Esophagus (tissue), 2 donors: ENCODE measurements at regions not wholly inside any gene's neighbourhood (a gene's known extent, or its start where the extent isn't known, plus 50 kb on each side); places are given as distances from the start of the nearest gene placed in this dataset.

ENCODE experiments used
- H3K27ac ChIP-seq, 2 donors: one replicate each; pipeline ENCODE4 v1.5.1; 2013; ENCODE audit warnings: low read depth in 2 of 2, mild to moderate bottlenecking in 2 of 2, inconsistent platforms in 1 of 2, low read length in 1 of 2, moderate library complexity in 1 of 2
- H3K27me3 ChIP-seq, 2 donors: one replicate each; pipeline ENCODE4 v1.6.1; 2013; ENCODE audit warnings: low read length in 2 of 2, control low read depth in 1 of 2, mild to moderate bottlenecking in 1 of 2; ENCODE audit not compliant: insufficient read depth in 2 of 2, control insufficient read depth in 1 of 2
- H3K36me3 ChIP-seq, 2 donors: one replicate each; pipeline ENCODE4 v1.6.1; 2013; ENCODE audit warnings: low read length in 1 of 2; ENCODE audit not compliant: control insufficient read depth in 2 of 2, insufficient read depth in 2 of 2
- H3K4me1 ChIP-seq, 2 donors: one replicate each; pipeline ENCODE4 v1.6.1; 2013; ENCODE audit warnings: low read length in 1 of 2; ENCODE audit not compliant: control insufficient read depth in 2 of 2, insufficient read depth in 2 of 2
- H3K4me3 ChIP-seq, 2 donors: one replicate each; pipeline ENCODE4 v1.5.1; 2013; ENCODE audit warnings: low read length in 2 of 2, mild to moderate bottlenecking in 2 of 2, low read depth in 1 of 2, moderate library complexity in 1 of 2
- H3K9me3 ChIP-seq, 2 donors: one replicate each; pipeline ENCODE4 v1.6.1; 2013; ENCODE audit warnings: mild to moderate bottlenecking in 2 of 2, low read depth in 1 of 2, low read length in 1 of 2, moderate library complexity in 1 of 2; ENCODE audit not compliant: control insufficient read depth in 2 of 2, insufficient read depth in 1 of 2
- WGBS, 2 donors: extraction: QIAGEN DNeasy Blood & Tissue Kit; methylation state at CpG; one replicate each; pipeline ENCODE4 v1.1.7; 2013; 5-methylcytosine and 5-hydroxymethylcytosine counted together
- donor health status: healthy with polysubstance abuse.
- donor health status: Bipolar disorder and iron deficiency.

DNA sequence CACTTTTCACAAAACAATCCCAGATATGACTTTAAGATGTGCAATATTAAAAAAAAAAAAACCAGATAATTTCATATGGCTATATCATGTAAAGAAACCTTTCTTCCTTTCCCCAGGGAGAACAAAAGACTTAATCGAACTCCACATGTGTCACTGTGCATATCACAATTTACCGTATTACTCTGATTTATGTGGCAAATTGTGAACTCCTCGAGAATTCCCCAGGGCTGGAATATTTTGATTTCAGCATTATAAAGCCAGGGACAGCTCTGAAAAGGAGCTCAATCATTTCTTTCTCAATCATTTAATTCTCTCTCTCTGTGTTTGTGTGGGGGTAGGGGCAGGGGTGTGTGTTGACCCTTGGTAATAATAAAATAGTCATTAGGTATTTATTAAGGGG lies 165.8 kb downstream of the TDRD15 start:
- H3K36me3 ChIP-seq, result no peaks in the 10 kb centered on the region
- H3K4me3 ChIP-seq, result no peak overlapping the region
- no peaks in the 10 kb centered on the region for H3K9me3 ChIP-seq
- H3K4me1 ChIP-seq, result no peaks in the 10 kb centered on the region
- no peak overlapping the region for H3K27ac ChIP-seq
- H3K27me3 ChIP-seq, result no peaks in the 10 kb centered on the region
- 51 to 56% methylated on average over 3 of the region's 3 CpGs for WGBS, 2 donors

GRCh38 chr2:21289989-21290388 lies 166.2 kb downstream of the TDRD15 start:
- Histone ChIP-seq H3K27ac (no peak overlapping the region), H3K36me3 (no peaks in the 10 kb centered on the region), H3K9me3 (no peaks in the 10 kb centered on the region), H3K4me1 (no peaks in the 10 kb centered on the region), H3K27me3 (no peaks in the 10 kb centered on the region), H3K4me3 (no peak overlapping the region)
- WGBS, 2 donors, result 57 to 63% methylated on average over 3 of the region's 3 CpGs

DNA sequence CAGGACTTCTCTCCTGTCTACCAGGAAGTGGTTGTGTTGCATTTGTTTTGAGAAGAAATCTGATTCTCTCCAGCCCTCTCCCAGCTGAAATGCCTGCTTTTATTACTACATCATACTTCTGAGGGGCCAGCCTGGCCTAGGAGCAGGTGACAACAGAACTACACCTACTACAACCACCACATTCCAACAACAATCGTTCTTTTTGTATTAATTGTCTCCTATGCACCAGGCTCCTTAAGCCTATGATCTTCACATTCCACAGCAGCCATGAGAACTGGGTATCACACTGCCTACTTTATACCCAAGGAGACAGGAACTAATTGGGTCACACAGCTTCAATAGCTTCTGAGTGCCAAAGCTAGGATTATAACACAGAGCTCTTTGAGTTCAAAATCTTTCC lies 167.7 kb downstream of the TDRD15 start:
- WGBS, 2 donors, result 73 to 78% methylated on average over 1 of the region's 1 CpG
- H3K36me3 ChIP-seq, result no peaks in the 10 kb centered on the region

DNA sequence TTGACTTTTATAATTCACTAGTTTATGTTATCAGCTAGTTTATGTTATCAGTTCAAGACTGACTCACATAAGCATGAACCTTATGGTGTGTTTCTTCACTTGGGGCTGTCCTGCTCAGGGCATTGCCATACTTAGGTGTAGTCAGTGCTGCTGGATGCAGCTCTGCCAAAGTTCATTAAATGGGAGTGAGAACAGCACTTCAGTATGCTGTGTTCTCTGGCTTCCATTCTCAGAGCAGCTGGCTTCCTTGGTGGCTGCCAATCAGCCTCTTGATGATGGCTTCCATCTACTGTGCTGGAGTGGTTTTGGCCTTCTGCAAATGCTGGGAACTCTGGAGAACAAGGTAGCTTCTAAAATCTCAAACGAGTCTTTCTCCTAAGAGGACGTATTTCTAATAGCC lies 170.7 kb downstream of the TDRD15 start:
- Histone ChIP-seq H3K9me3 (no peaks in the 10 kb centered on the region), H3K36me3 (no peaks in the 10 kb centered on the region), H3K27me3 (no peaks in the 10 kb centered on the region), H3K4me3 (no peak overlapping the region), H3K27ac (no peak overlapping the region), H3K4me1 (no peaks in the 10 kb centered on the region)
- WGBS, 2 donors, result 84 to 87% methylated on average over 2 of the region's 2 CpGs

More for the DNA sequence above, 167.7 kb downstream of the TDRD15 start:
- Histone ChIP-seq H3K4me1 (no peaks in the 10 kb centered on the region), H3K27ac (no peak overlapping the region), H3K9me3 (no peaks in the 10 kb centered on the region), H3K27me3 (no peaks in the 10 kb centered on the region), H3K4me3 (no peak overlapping the region)

DNA sequence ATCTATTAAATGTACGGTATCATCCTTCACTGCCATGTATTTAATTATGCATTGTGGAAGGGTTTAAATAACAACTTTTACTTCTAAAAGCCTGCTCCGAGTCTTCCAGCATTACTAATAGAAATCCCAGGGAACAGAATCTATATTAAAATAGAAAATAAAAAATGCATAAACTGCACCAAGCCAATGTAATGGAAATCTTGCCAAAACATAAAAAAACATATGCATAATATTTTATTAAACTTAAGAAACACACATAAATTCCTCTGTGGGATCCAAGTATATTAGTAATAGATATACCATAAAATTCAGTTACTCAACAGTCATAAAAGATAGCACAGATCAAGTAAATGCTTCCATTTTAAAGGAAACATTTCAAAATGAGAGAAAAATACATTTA lies 175.6 kb downstream of the TDRD15 start:
- WGBS, 2 donors, result 49 to 65% methylated on average over 2 of the region's 2 CpGs

DNA sequence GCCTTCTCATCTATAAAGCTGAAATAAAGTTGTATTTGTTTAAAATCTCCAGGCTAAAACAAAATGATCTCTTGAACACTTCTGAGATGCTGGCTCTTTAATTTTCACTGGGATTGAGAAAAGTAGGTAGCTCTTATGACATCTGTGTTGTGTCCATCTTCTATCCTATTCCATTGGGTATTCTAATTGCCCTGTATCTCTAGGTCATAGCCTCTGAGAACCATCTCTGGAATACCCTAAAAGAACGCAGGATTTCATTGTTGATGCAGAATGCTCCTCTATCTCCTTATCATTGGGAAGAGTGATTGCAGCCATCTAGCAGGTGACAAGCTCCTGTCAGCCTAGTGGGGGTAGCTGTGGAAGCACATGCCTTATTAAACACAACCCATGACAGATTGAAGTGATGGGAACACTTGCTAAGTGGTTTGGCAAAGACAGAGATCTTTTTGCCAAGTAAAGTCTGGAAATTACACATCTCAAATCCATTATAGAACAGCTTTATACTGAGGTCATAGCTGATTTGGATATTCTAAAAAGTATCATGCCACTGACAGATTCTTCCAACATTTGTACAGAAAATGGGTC lies 178.2 kb downstream of the TDRD15 start:
- no peaks in the 10 kb centered on the region for H3K27me3 ChIP-seq
- 39 to 47% methylated on average over 1 of the region's 1 CpG for WGBS, 2 donors

More for the DNA sequence above, 175.6 kb downstream of the TDRD15 start:
- H3K27me3 ChIP-seq, result no peaks in the 10 kb centered on the region
- no peaks in the 10 kb centered on the region for H3K36me3 ChIP-seq
- no peaks in the 10 kb centered on the region for H3K4me1 ChIP-seq
- no peaks in the 10 kb centered on the region for H3K9me3 ChIP-seq
- H3K4me3 ChIP-seq, result no peak overlapping the region
- H3K27ac ChIP-seq, result no peak overlapping the region

GRCh38 chr2:21303876-21304275 lies 180.1 kb downstream of the TDRD15 start:
- Histone ChIP-seq H3K9me3 (no peaks in the 10 kb centered on the region), H3K4me3 (no peak overlapping the region), H3K27ac (no peak overlapping the region), H3K27me3 (no peaks in the 10 kb centered on the region), H3K4me1 (no peaks in the 10 kb centered on the region), H3K36me3 (no peaks in the 10 kb centered on the region)
- WGBS, 2 donors, result 69 to 77% methylated on average over 1 of the region's 1 CpG

More for the DNA sequence above, 178.2 kb downstream of the TDRD15 start:
- Histone ChIP-seq H3K27ac (no peak overlapping the region), H3K9me3 (no peaks in the 10 kb centered on the region), H3K4me3 (no peak overlapping the region), H3K36me3 (no peaks in the 10 kb centered on the region), H3K4me1 (no peaks in the 10 kb centered on the region)

DNA sequence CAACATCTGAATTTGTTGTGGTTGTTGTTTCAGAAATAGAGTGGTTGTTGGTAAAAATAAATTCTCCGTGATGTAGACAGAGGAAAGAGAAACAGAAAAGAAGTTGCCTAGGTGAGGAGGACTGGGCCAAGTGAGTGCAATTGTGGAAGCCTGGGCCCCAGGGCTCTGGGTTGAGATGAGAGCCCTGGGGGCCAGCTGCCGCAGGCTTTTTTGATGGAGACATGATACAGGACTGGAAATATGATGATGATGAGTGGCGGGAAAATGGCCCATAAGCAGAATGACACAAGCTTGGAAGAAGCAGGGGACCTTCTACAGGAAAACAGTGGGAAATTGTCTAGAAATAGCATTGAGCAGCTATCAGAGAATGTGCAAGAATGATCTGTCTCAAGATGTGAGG lies 181.8 kb downstream of the TDRD15 start:
- Histone ChIP-seq H3K36me3 (no peaks in the 10 kb centered on the region), H3K4me3 (no peak overlapping the region), H3K27me3 (no peaks in the 10 kb centered on the region), H3K9me3 (no peaks in the 10 kb centered on the region), H3K4me1 (no peaks in the 10 kb centered on the region), H3K27ac (no peak overlapping the region)
- WGBS, 2 donors, result 91 to 96% methylated on average over 3 of the region's 3 CpGs

DNA sequence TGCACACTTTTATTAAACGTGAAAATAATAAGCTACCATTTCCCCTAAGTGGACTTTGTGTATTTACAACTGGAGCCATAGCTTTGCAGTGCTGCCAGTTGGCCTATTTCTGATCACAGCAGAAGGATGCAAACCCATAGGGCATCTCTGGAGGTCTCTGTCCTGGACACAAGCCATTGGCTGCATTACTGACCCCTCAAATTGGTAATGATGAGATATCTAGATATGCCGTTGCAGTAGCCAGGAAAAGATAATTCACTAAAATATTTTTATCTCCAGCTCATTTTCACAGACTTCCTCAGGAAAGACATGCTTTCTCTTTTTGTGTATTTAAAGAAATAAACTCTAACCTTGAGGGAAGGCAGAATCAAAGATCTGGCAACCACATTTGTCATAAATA lies 182.5 kb downstream of the TDRD15 start:
- WGBS, 2 donors, result 45 to 55% methylated on average over 2 of the region's 2 CpGs
- Histone ChIP-seq H3K4me3 (no peak overlapping the region), H3K4me1 (no peaks in the 10 kb centered on the region), H3K27me3 (no peaks in the 10 kb centered on the region), H3K27ac (no peak overlapping the region), H3K36me3 (no peaks in the 10 kb centered on the region), H3K9me3 (no peaks in the 10 kb centered on the region)

GRCh38 chr2:21307037-21307436 lies 183.3 kb downstream of the TDRD15 start:
- no peaks in the 10 kb centered on the region for H3K36me3 ChIP-seq
- H3K4me1 ChIP-seq, result no peaks in the 10 kb centered on the region
- H3K27me3 ChIP-seq, result no peaks in the 10 kb centered on the region
- H3K27ac ChIP-seq, result no peak overlapping the region
- no peaks in the 10 kb centered on the region for H3K9me3 ChIP-seq
- H3K4me3 ChIP-seq, result no peak overlapping the region
- 49 to 67% methylated on average over 1 of the region's 1 CpG for WGBS, 2 donors
